Activated naive CD4-positive, alpha-beta T cell treated with anti-CD3 and anti-CD28 coated beads, Interleukin-2, amount 50 U/mL, for 72 hours (primary cell): ENCODE measurements at regions not wholly inside any gene's neighbourhood (a gene's known extent, or its start where the extent isn't known, plus 50 kb on each side); places are given as distances from the start of the nearest gene placed in this dataset.
"Not testable (repeated sequence)": the region's sequence is repeated elsewhere in the genome, so short reads cannot be mapped to it uniquely, and the experiment has no call there.

Experiments used
- ATAC-seq, 2 donors: fragments of 150-1000 bp; cut with Tn5 transposase; 2 replicates each; pipeline ENCODE4 v1.10.0; 2021; ENCODE audit warnings: mild to moderate bottlenecking in 2 of 2, moderate library complexity in 2 of 2
- DNase-seq, 2 donors: peaks; one replicate each; pipeline ENCODE4 v3.0.0; 2021 to 2022; ENCODE audit warnings: low spot score in 2 of 2
- H3K27ac Mint-ChIP-seq, 2 donors: one replicate each; pipeline ENCODE4 v1.8.0; 2022; ENCODE audit warnings: mild to moderate bottlenecking in 2 of 2, mixed read lengths in 2 of 2
- H3K36me3 Mint-ChIP-seq, 2 donors: one replicate each; pipeline ENCODE4 v1.8.0; 2022; ENCODE audit warnings: mixed read lengths in 2 of 2
- H3K9me3 Mint-ChIP-seq, 2 donors: one replicate each; pipeline ENCODE4 v1.8.0; 2022; ENCODE audit warnings: mixed read lengths in 2 of 2

DNA sequence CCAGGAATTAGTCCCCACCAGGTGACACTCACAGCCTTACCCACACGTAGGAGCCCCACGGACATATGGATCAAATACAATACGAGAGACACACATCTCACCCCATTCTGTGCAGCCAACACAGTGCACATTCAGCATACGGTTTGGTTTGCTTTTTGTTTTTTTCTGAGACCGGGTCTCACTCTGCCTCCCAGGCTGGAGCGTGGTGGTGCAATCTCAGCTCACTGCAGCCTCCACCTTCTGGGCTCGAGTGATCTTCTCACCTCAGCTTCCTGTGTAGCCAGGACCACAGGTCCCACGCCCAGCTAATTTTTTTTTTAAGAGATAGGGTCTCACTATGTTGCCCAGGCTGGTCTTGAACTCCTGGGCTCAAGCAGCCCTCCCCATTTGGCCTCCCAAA lies 102.8 kb downstream of the POTEB start:
- DNase-seq, ATAC-seq, H3K27ac Mint-ChIP-seq, H3K9me3 Mint-ChIP-seq, H3K36me3 Mint-ChIP-seq: not testable (repeated sequence)

- not testable (repeated sequence) for DNase-seq, H3K36me3 Mint-ChIP-seq, H3K27ac Mint-ChIP-seq, H3K9me3 Mint-ChIP-seq
- ATAC-seq: peak; percentile 69 to 99
Measured at GRCh38 chr15:21766524-21766923, 111.0 kb downstream of the POTEB start.

- ATAC-seq, DNase-seq, H3K9me3 Mint-ChIP-seq, H3K36me3 Mint-ChIP-seq: not testable (repeated sequence)
- H3K27ac Mint-ChIP-seq: peak overlapping the region in 1 of 2 donors; percentile 44
Measured at GRCh38 chr15:21763756-21764155, 113.8 kb downstream of the POTEB start.

- not testable (repeated sequence) for H3K27ac Mint-ChIP-seq, DNase-seq, H3K36me3 Mint-ChIP-seq, H3K9me3 Mint-ChIP-seq
- peak; percentile 80 to 90 for ATAC-seq
Measured at GRCh38 chr15:21760250-21761023, 117.1 kb downstream of the POTEB start.

DNA sequence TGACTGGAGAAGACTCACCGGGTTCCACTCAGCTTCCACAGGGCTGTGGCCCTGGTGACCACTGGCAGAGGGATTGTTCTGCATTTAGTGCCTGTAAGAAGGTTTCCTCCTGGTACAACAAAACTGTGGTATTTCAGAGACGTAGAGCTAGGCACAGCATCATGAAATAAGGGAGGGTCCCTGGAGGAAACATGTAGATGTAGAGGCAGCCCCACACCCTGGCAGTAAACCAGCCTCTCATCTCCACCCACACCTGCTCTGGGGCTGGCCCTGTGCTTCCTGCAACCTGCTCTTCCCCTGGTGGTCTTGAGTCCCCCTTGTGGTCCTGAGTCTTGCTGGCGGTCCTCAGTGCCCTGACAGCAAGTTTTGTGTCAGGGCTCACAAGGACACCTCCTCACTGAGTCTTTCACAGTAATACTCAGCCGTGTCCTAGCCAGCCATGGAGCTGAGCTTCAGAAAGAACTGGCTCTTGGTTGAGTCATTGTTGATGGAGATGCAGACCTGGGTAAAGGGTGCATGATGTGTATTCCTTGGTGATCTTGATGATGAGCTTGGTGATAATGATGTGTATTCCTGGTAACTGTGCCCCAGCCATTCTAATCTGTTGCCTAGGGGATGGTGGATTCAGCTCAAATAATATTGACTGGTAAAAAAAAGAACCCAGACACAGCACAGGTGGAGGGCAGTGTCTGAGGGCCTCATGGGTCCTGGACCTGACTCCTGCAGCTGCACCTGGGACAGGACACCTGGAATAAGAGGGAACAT lies 118.0 kb downstream of the POTEB start:
- H3K9me3 Mint-ChIP-seq, DNase-seq, H3K27ac Mint-ChIP-seq, H3K36me3 Mint-ChIP-seq: not testable (repeated sequence)
- ATAC-seq: peak; percentile 49 to 75

- H3K27ac Mint-ChIP-seq, H3K36me3 Mint-ChIP-seq, ATAC-seq, DNase-seq, H3K9me3 Mint-ChIP-seq: not testable (repeated sequence)
Measured at GRCh38 chr15:21753838-21754237, 123.7 kb downstream of the POTEB start.

GRCh38 chr15:21752124-21752957 lies 125.2 kb downstream of the POTEB start:
- H3K36me3 Mint-ChIP-seq, H3K9me3 Mint-ChIP-seq, DNase-seq, H3K27ac Mint-ChIP-seq: not testable (repeated sequence)
- peak; percentile 85 to 86 for ATAC-seq

- not testable (repeated sequence) for H3K36me3 Mint-ChIP-seq, H3K27ac Mint-ChIP-seq, H3K9me3 Mint-ChIP-seq, ATAC-seq, DNase-seq
Measured at GRCh38 chr15:21749173-21749572, 128.4 kb downstream of the POTEB start.

GRCh38 chr15:21744245-21744915 lies 133.2 kb downstream of the POTEB start:
- DNase-seq, H3K9me3 Mint-ChIP-seq, H3K27ac Mint-ChIP-seq, H3K36me3 Mint-ChIP-seq: not testable (repeated sequence)
- peak; percentile 92 to 93 for ATAC-seq

GRCh38 chr15:21742067-21742466 lies 135.5 kb downstream of the POTEB start:
- H3K36me3 Mint-ChIP-seq, H3K27ac Mint-ChIP-seq, ATAC-seq, H3K9me3 Mint-ChIP-seq, DNase-seq: not testable (repeated sequence)

DNA sequence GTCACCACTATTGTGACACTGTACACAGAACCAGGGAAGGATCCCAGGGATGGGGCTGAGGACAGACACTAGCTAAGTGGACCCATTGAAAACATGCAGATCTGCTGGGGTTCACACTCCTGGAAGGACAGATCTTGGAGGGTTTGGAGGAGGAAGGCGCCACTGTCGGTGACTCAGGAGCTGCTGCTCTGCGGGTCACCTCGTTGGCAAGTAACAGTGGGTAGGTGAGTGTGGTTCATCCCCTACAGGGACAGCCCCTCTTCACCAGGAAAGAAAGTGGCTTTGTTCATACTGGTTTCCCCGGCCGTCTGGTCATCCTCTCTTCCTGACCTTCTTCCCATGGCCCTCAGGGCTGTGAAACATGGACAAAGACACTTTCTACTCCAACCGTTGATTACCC lies 139.5 kb downstream of the POTEB start:
- not testable (repeated sequence) for DNase-seq, H3K27ac Mint-ChIP-seq, H3K9me3 Mint-ChIP-seq, H3K36me3 Mint-ChIP-seq
- ATAC-seq: peak in 1 of 2 donors; percentile 66

DNA sequence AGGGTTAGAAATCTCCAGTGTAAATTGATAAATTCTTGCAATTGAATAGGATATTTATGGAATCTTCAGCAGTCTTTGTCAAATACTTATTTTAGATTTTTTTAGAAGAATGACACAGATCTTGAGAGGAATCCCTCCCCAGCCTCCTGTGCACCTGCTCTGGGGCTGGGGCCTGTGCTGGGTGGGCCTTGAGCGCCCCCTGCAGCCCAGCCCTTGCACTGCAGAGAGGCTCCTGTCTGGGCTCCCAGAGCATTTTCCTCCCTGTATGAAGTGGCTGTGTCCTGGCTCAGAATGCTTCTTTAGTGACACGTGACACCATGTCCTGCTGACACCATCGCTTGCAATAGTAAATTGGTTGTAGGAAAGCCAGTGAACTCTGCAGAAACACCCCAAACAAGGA lies 141.1 kb downstream of the POTEB start:
- ATAC-seq: peak in 1 of 2 donors; percentile 25
- not testable (repeated sequence) for H3K27ac Mint-ChIP-seq, DNase-seq, H3K9me3 Mint-ChIP-seq, H3K36me3 Mint-ChIP-seq

- H3K36me3 Mint-ChIP-seq, H3K27ac Mint-ChIP-seq, DNase-seq, H3K9me3 Mint-ChIP-seq: not testable (repeated sequence)
- ATAC-seq: peak; percentile 53 to 72
Measured at GRCh38 chr15:21735837-21736236, 141.7 kb downstream of the POTEB start.

DNA sequence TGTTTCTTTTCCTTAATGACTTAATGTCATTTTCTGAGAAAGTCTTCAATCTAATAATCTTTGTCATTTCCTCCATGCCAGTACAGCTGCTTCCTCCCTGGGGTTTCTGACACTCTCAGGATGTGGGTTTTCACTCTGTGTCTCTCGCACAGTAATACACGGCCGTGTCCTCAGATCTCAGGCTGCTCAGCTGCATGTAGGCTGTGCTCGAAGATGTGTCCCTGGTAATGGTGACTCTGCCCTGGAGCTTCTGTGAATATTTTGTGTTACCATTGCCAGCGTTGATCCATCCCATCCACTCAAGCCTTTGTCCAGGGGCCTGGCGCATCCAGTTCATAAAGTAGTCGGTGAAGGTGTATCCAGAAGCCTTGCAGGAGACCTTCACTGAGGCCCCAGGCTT lies 142.2 kb downstream of the POTEB start:
- H3K27ac Mint-ChIP-seq, H3K36me3 Mint-ChIP-seq, DNase-seq, H3K9me3 Mint-ChIP-seq: not testable (repeated sequence)
- peak in 1 of 2 donors; percentile 19 for ATAC-seq

DNA sequence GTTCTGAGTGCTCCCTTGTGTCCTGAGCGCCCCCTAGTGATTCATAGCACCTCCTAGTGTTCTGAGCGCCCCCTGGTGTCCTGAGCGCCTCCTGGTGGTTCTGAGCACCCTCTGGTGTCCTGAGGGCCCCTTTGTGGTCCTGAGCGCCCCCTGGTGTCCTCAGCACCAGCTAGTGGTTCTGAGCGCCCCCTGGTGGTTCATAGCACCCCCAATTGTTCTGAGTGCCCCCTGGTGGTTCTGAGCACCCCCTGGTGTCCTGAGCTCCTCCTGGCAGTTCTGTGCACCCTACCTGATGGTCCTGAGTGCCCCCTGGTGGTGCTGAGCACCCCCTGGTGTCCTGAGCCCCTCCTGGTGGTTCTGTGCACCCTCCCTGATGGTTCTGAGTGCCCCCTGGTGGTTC lies 146.0 kb downstream of the POTEB start:
- not testable (repeated sequence) for H3K9me3 Mint-ChIP-seq, DNase-seq, H3K36me3 Mint-ChIP-seq, H3K27ac Mint-ChIP-seq
- ATAC-seq: peak; percentile 38 to 55
